SU-DHL-6 (cell line): ENCODE measurements at regions not wholly inside any gene's neighbourhood (a gene's known extent, or its start where the extent isn't known, plus 50 kb on each side); places are given as distances from the start of the nearest gene placed in this dataset.

Experiments used
- H2AFZ ChIP-seq: fragments of 200-600 bp; sonication (generic); 2 replicates; pipeline ENCODE4 v1.6.1; 2014; ENCODE audit warnings: low read depth, mild to moderate bottlenecking, moderate library complexity, mixed read lengths, antibody characterized with exemption, low read length; ENCODE audit not compliant: severe bottlenecking
- H3F3A ChIP-seq: fragments of 200-600 bp; shearing (Covaris generic); 2 replicates; pipeline ENCODE4 v1.6.0; 2016; ENCODE audit warnings: antibody characterized with exemption, mild to moderate bottlenecking; ENCODE audit not compliant: insufficient read depth
- H3K27ac ChIP-seq: fragments of 200-600 bp; sonication (generic); 2 replicates; pipeline ENCODE4 v1.5.1; 2016; ENCODE audit warnings: low read depth, mild to moderate bottlenecking, low read length, moderate library complexity, mixed read lengths
- H3K27me3 ChIP-seq: fragments of 200-600 bp; sonication (generic), shearing (Covaris generic); 2 replicates; pipeline ENCODE4 v1.6.0; 2014; ENCODE audit warnings: mild to moderate bottlenecking, low read length
- H3K36me3 ChIP-seq: fragments of 200-600 bp; sonication (generic); 2 replicates; pipeline ENCODE4 v1.6.1; 2014; ENCODE audit warnings: mild to moderate bottlenecking, low read length, mixed read lengths
- H3K4me2 ChIP-seq: fragments of 300-600, 200-600 bp; shearing (Covaris generic), sonication (generic); 2 replicates; pipeline ENCODE4 v1.6.0; 2014; ENCODE audit warnings: low read length, low read depth, mild to moderate bottlenecking; ENCODE audit not compliant: poor library complexity, severe bottlenecking
- H3K4me3 ChIP-seq: fragments of 200-600 bp; sonication (generic); 2 replicates; pipeline ENCODE4 v1.5.1; 2014; ENCODE audit warnings: antibody characterized with exemption, low read length, mild to moderate bottlenecking, mixed read lengths; ENCODE audit not compliant: insufficient read depth, poor library complexity, severe bottlenecking
- H3K79me2 ChIP-seq: fragments of 200-600 bp; sonication (generic); 2 replicates; pipeline ENCODE4 v1.6.1; 2014; ENCODE audit warnings: mild to moderate bottlenecking, low read length, moderate library complexity; ENCODE audit not compliant: insufficient read depth
- H3K9ac ChIP-seq: fragments of 200-600 bp; sonication (generic); 2 replicates; pipeline ENCODE4 v1.7.0; 2014; ENCODE audit warnings: mild to moderate bottlenecking, low read length
- H3K9me2 ChIP-seq: fragments of 200-600 bp; sonication (generic); replicated peaks from 2 replicates; pipeline ENCODE4 v1.6.1; 2014; ENCODE audit warnings: low read length; ENCODE audit not compliant: insufficient read depth
- H3K9me3 ChIP-seq: fragments of 200-600 bp; sonication (generic); 2 replicates; pipeline ENCODE4 v1.6.1; 2014; ENCODE audit warnings: low read length, mixed read lengths; ENCODE audit not compliant: insufficient read depth
- H4K20me1 ChIP-seq: fragments of 200-600 bp; sonication (generic); 2 replicates; pipeline ENCODE4 v1.6.1; 2014; ENCODE audit warnings: low read depth, mild to moderate bottlenecking, antibody characterized with exemption, low read length, moderate library complexity, mixed read lengths
- CTCF ChIP-seq: fragments of 200-600 bp; sonication (generic); IDR thresholded peaks from one replicate; pipeline ENCODE4 v1.5.1; 2017; ENCODE audit warnings: antibody characterized with exemption, mild to moderate bottlenecking, low read length, moderate library complexity; ENCODE audit not compliant: insufficient read depth, poor library complexity, severe bottlenecking
- EZH2phosphoT487 ChIP-seq: fragments of 200-600 bp; sonication (generic), shearing (Covaris generic); conservative IDR thresholded peaks from 2 replicates; pipeline ENCODE4 v1.6.1; 2018; ENCODE audit warnings: mild to moderate bottlenecking, antibody characterized with exemption, low read length, moderate library complexity, mixed read lengths

- no peak for TF ChIP-seq CTCF
- no peak for TF ChIP-seq EZH2phosphoT487
- no peak overlapping the region for H3K9ac ChIP-seq
- no peak overlapping the region for H3K4me2 ChIP-seq
- no peaks in the 10 kb centered on the region for H3K9me2 ChIP-seq
- H3K27ac ChIP-seq: no peak overlapping the region
- no peaks in the 10 kb centered on the region for H3K79me2 ChIP-seq
- no peaks in the 10 kb centered on the region for H3F3A ChIP-seq
- H3K36me3 ChIP-seq: no peaks in the 10 kb centered on the region
- no peak overlapping the region for H2AFZ ChIP-seq
- H3K27me3 ChIP-seq: no peaks in the 10 kb centered on the region
- no peaks in the 10 kb centered on the region for H3K9me3 ChIP-seq
- H4K20me1 ChIP-seq: no peaks in the 10 kb centered on the region
- H3K4me3 ChIP-seq: no peak overlapping the region
Measured at GRCh38 chr15:62612183-62612733, 430.3 kb upstream of the TPM1 start.

- no peak overlapping the region for H3K4me3 ChIP-seq
- H3K4me2 ChIP-seq: no peak overlapping the region
- no peak for TF ChIP-seq CTCF
- TF ChIP-seq EZH2phosphoT487: no peak
- H3K9me2 ChIP-seq: no peaks in the 10 kb centered on the region
- H3K36me3 ChIP-seq: no peaks in the 10 kb centered on the region
- H3F3A ChIP-seq: no peaks in the 10 kb centered on the region
- no peak overlapping the region for H3K9ac ChIP-seq
- H3K79me2 ChIP-seq: no peaks in the 10 kb centered on the region
- no peaks in the 10 kb centered on the region for H3K9me3 ChIP-seq
- no peak overlapping the region for H3K27ac ChIP-seq
- no peaks in the 10 kb centered on the region for H4K20me1 ChIP-seq
- H2AFZ ChIP-seq: no peak overlapping the region
- no peaks in the 10 kb centered on the region for H3K27me3 ChIP-seq
Measured at GRCh38 chr15:62612771-62613170, 429.8 kb upstream of the TPM1 start.

GRCh38 chr15:62616746-62617145 is 425.8 kb upstream of the TPM1 start:
- H3K27ac ChIP-seq: no peak overlapping the region
- H3K27me3 ChIP-seq: no peaks in the 10 kb centered on the region

More at GRCh38 chr15:62616746-62617145, 425.8 kb upstream of the TPM1 start:
- Histone ChIP-seq H3K9me2 (no peaks in the 10 kb centered on the region), H3K9ac (no peak overlapping the region), H2AFZ (no peak overlapping the region), H4K20me1 (no peaks in the 10 kb centered on the region), H3K9me3 (no peaks in the 10 kb centered on the region), H3F3A (no peaks in the 10 kb centered on the region), H3K79me2 (no peaks in the 10 kb centered on the region), H3K4me2 (no peak overlapping the region), H3K36me3 (no peaks in the 10 kb centered on the region), H3K4me3 (no peak overlapping the region)
- TF ChIP-seq EZH2phosphoT487 (no peak), CTCF (no peak)
